CD14-positive monocyte (primary cell): ENCODE measurements at regions not wholly inside any gene's neighbourhood (a gene's known extent, or its start where the extent isn't known, plus 50 kb on each side); places are given as distances from the start of the nearest gene placed in this dataset.

ENCODE experiments used
- DNase-seq, 3 donors: peaks; one replicate each; pipeline ENCODE4 v3.0.0-alpha.2; 2011 to 2022
- H2AFZ ChIP-seq: 2 replicates; pipeline ENCODE4 v1.6.0; 2012; ENCODE audit warnings: mild to moderate bottlenecking, low read depth, low read length, inconsistent platforms; ENCODE audit not compliant: insufficient read depth, poor library complexity, severe bottlenecking
- H3K27ac ChIP-seq, 2 donors: 1 replicate in 1 of 2; 2 replicates in 1 of 2; pipeline ENCODE4 v1.5.1; 2012 to 2013; ENCODE audit warnings: low read length in 2 of 2, control low read depth in 1 of 2, inconsistent platforms in 1 of 2, low read depth in 1 of 2, mild to moderate bottlenecking in 1 of 2
- H3K27me3 ChIP-seq, 2 donors: one replicate each; pipeline versions ENCODE4 v1.6.0 to v1.6.1; 2011 to 2013; ENCODE audit warnings: low read length in 2 of 2; ENCODE audit not compliant: control insufficient read depth in 2 of 2, insufficient read depth in 2 of 2
- H3K36me3 ChIP-seq, 2 donors: replicated peaks in 1 of 2; 1 replicate in 1 of 2; 2 replicates in 1 of 2; pipeline versions ENCODE4 v1.5.1 to v1.6.1; 2012 to 2013; ENCODE audit warnings: low read length in 2 of 2, control low read depth in 1 of 2, inconsistent platforms in 1 of 2, mild to moderate bottlenecking in 1 of 2; ENCODE audit not compliant: insufficient read depth in 2 of 2, control insufficient read depth in 1 of 2
- H3K4me1 ChIP-seq, 2 donors: 1 replicate in 1 of 2; 2 replicates in 1 of 2; pipeline versions ENCODE4 v1.5.1 to v1.6.1; 2012 to 2013; ENCODE audit warnings: low read length in 2 of 2, control low read depth in 1 of 2, inconsistent platforms in 1 of 2, mild to moderate bottlenecking in 1 of 2, moderate library complexity in 1 of 2; ENCODE audit not compliant: insufficient read depth in 2 of 2, control insufficient read depth in 1 of 2
- H3K4me2 ChIP-seq: replicated peaks from 2 replicates; pipeline ENCODE3; 2012; ENCODE audit warnings: low read length, moderate library complexity, mild to moderate bottlenecking; ENCODE audit not compliant: poor library complexity, severe bottlenecking; ENCODE audit errors: extremely low read depth
- H3K4me3 ChIP-seq, 3 experiments: fragments of 200-600 bp in 1 of 3; sonication (generic) in 1 of 3; replicated peaks in 1 of 3; 1 replicate in 2 of 3; 2 replicates in 1 of 3; pipeline ENCODE4 v1.5.1; 2011 to 2013; ENCODE audit warnings: low read length in 3 of 3, mild to moderate bottlenecking in 3 of 3, control low read depth in 2 of 3, low read depth in 2 of 3, inconsistent platforms in 1 of 3, moderate library complexity in 1 of 3
- H3K79me2 ChIP-seq: 2 replicates; pipeline ENCODE4 v1.6.0; 2012; ENCODE audit warnings: mild to moderate bottlenecking, control low read depth, inconsistent platforms, low read length, moderate library complexity; ENCODE audit not compliant: insufficient read depth
- H3K9ac ChIP-seq: 2 replicates; pipeline ENCODE4 v1.6.0; 2017; ENCODE audit warnings: low read length, mild to moderate bottlenecking; ENCODE audit not compliant: insufficient read depth, poor library complexity, severe bottlenecking
- H3K9me3 ChIP-seq, 2 donors: replicated peaks in 1 of 2; 1 replicate in 1 of 2; 2 replicates in 1 of 2; pipeline versions ENCODE4 v1.5.1 to v1.6.1; 2012 to 2013; ENCODE audit warnings: low read length in 2 of 2, control low read depth in 1 of 2; ENCODE audit not compliant: control insufficient read depth in 1 of 2, insufficient read depth in 1 of 2
- H4K20me1 ChIP-seq: 2 replicates; pipeline ENCODE4 v1.6.0; 2012; ENCODE audit warnings: mild to moderate bottlenecking, low read length, control low read depth, moderate library complexity; ENCODE audit not compliant: insufficient read depth
- H3K27ac Mint-ChIP-seq, 7 donors: one replicate each; pipeline ENCODE4 v1.8.0; 2020; ENCODE audit warnings: mild to moderate bottlenecking in 7 of 7, mixed read lengths in 7 of 7, moderate library complexity in 6 of 7, inconsistent platforms in 2 of 7
- H3K27me3 Mint-ChIP-seq, 3 donors: one replicate each; pipeline ENCODE4 v1.8.0; 2021 to 2022; ENCODE audit warnings: low read depth in 3 of 3, mild to moderate bottlenecking in 3 of 3, mixed read lengths in 3 of 3, moderate library complexity in 3 of 3, inconsistent platforms in 1 of 3
- H3K36me3 Mint-ChIP-seq, 2 donors: one replicate each; pipeline ENCODE4 v1.8.0; 2020; ENCODE audit warnings: mixed read lengths in 2 of 2, inconsistent platforms in 1 of 2, mild to moderate bottlenecking in 1 of 2
- H3K4me1 Mint-ChIP-seq: one replicate; pipeline ENCODE4 v1.8.0; 2020; ENCODE audit warnings: mild to moderate bottlenecking, mixed read lengths
- H3K4me3 Mint-ChIP-seq, 2 donors: one replicate each; pipeline ENCODE4 v1.8.0; 2020; ENCODE audit warnings: mild to moderate bottlenecking in 2 of 2, mixed read lengths in 2 of 2, moderate library complexity in 1 of 2
- H3K9me3 Mint-ChIP-seq, 7 donors: one replicate each; pipeline ENCODE4 v1.8.0; 2020 to 2022; ENCODE audit warnings: mixed read lengths in 7 of 7, mild to moderate bottlenecking in 6 of 7, moderate library complexity in 6 of 7, inconsistent platforms in 2 of 7
- WGBS: methylation state at CpG from one replicate; pipeline ENCODE4 v1.1.5; 2013; ENCODE audit warnings: missing lambda C conversion rate; ENCODE audit not compliant: insufficient coverage; 5-methylcytosine and 5-hydroxymethylcytosine counted together
- intact Hi-C, 2 donors: fragments of 100-400 bp; cut with micrococcal nuclease; formaldehyde crosslinking; loops; one replicate each; pipeline versions ENCODE4 v1.15.0 to v1.15.1; 2023
- TF ChIP-seq, protein P1 (sequence below): fragments of 200-600 bp; IDR thresholded peaks from one replicate; pipeline ENCODE4 v1.8.0; 2022; ENCODE audit warnings: antibody characterized with exemption, mild to moderate bottlenecking

DNA sequence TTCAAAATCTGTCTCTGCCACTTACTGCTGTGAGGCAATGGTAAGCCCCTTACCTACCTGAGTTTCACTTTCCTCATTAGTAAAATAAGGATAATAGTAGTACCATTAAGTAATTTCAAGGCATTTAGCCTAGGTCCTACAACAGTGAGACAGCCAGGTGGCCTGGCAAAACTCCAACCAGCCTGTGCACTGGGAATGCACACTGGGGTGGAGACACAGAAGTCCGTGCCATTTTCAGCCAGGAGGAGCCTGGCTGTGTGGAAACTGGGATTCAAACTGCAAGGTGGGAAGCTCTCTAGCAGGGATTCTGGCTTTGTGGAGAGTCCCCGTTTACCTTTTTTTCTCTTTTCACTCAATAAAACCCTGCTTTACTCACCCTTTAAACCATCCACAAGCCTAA is 630.4 kb downstream of the PRELID2 start:
- TF ChIP-seq, protein P1, sequence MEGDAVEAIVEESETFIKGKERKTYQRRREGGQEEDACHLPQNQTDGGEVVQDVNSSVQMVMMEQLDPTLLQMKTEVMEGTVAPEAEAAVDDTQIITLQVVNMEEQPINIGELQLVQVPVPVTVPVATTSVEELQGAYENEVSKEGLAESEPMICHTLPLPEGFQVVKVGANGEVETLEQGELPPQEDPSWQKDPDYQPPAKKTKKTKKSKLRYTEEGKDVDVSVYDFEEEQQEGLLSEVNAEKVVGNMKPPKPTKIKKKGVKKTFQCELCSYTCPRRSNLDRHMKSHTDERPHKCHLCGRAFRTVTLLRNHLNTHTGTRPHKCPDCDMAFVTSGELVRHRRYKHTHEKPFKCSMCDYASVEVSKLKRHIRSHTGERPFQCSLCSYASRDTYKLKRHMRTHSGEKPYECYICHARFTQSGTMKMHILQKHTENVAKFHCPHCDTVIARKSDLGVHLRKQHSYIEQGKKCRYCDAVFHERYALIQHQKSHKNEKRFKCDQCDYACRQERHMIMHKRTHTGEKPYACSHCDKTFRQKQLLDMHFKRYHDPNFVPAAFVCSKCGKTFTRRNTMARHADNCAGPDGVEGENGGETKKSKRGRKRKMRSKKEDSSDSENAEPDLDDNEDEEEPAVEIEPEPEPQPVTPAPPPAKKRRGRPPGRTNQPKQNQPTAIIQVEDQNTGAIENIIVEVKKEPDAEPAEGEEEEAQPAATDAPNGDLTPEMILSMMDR, result no peak
- Histone ChIP-seq H3K79me2 (no peaks in the 10 kb centered on the region), H3K4me3 (no peak overlapping the region), H2AFZ (no peak overlapping the region), H4K20me1 (no peaks in the 10 kb centered on the region), H3K27ac (no peak overlapping the region), H3K9ac (no peak overlapping the region), H3K9me3 (peaks cover 9 to 23% of the 10 kb centered on the region in 2 donors), H3K27me3 (no peaks in the 10 kb centered on the region), H3K4me1 (no peaks in the 10 kb centered on the region), H3K36me3 (no peaks in the 10 kb centered on the region), H3K4me2 (no peak overlapping the region)
- no peaks in the 10 kb centered on the region for H3K36me3 Mint-ChIP-seq
- H3K4me3 Mint-ChIP-seq, result no peak overlapping the region
- H3K4me1 Mint-ChIP-seq, result no peaks in the 10 kb centered on the region
- WGBS, result 89% methylated on average over 1 of the region's 2 CpGs
- no peak for DNase-seq
- intact Hi-C loops, result no loop called here
- no peaks in the 10 kb centered on the region for H3K27me3 Mint-ChIP-seq
- peaks cover 2 to 9% (median 4%) of the 10 kb centered on the region in 7 donors for H3K9me3 Mint-ChIP-seq
- no peak overlapping the region for H3K27ac Mint-ChIP-seq

DNA sequence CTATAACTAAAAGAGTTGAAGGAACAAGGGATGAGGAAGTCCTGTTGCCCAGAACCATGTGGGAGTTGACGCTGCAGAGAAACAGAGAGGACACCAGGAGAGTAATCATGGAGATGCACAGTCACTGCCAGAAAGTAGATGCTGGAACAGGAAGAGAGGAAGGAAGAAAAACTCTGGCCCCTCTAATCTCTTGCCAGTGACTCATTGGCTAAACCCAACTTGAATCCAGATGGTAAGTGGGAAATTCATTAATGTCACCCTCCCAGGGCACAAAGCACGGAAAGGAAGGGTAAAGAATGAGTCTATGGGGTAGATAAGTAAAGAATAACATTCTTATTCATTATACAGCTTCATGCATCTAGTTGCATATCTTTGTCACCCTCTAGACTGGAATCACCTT is 631.9 kb downstream of the PRELID2 start:
- Histone ChIP-seq H3K4me1 (no peaks in the 10 kb centered on the region), H3K79me2 (no peaks in the 10 kb centered on the region), H3K27ac (no peak overlapping the region), H2AFZ (no peak overlapping the region), H3K9ac (no peak overlapping the region), H3K27me3 (no peaks in the 10 kb centered on the region), H3K4me2 (no peak overlapping the region), H4K20me1 (no peaks in the 10 kb centered on the region), H3K36me3 (no peaks in the 10 kb centered on the region), H3K4me3 (no peak overlapping the region), H3K9me3 (peaks cover 4 to 22% of the 10 kb centered on the region in 2 donors)
- 88% methylated on average over 1 of the region's 2 CpGs for WGBS
- no peaks in the 10 kb centered on the region for H3K36me3 Mint-ChIP-seq
- no peak overlapping the region for H3K4me3 Mint-ChIP-seq
- TF ChIP-seq, protein P1, result no peak
- no peak overlapping the region for H3K27ac Mint-ChIP-seq
- DNase-seq, result no peak
- H3K9me3 Mint-ChIP-seq, result peaks cover 0 to 6% (median 2%) of the 10 kb centered on the region in 7 donors
- no peaks in the 10 kb centered on the region for H3K27me3 Mint-ChIP-seq
- intact Hi-C loops, result no loop called here
- no peaks in the 10 kb centered on the region for H3K4me1 Mint-ChIP-seq
